Liver (tissue), 8 donors: ENCODE measurements at regions not wholly inside any gene's neighbourhood (a gene's known extent, or its start where the extent isn't known, plus 50 kb on each side); places are given as distances from the start of the nearest gene placed in this dataset.
"Not testable (repeated sequence)": the region's sequence is repeated elsewhere in the genome, so short reads cannot be mapped to it uniquely, and the experiment has no call there.

Experiments used
- DNase-seq: peaks from one replicate; pipeline ENCODE4 v3.0.0-alpha.2; 2017; ENCODE audit warnings: low spot score
- H3K27ac ChIP-seq, 2 donors: one replicate each; pipeline ENCODE4 v1.7.0; 2013; ENCODE audit warnings: inconsistent platforms in 2 of 2, low read length in 2 of 2, control low read depth in 1 of 2, low read depth in 1 of 2, mild to moderate bottlenecking in 1 of 2
- H3K27me3 ChIP-seq, 4 donors: one replicate each; pipeline versions ENCODE4 v1.6.1 to v1.7.0; 2013; ENCODE audit warnings: low read length in 3 of 4, inconsistent platforms in 1 of 4, mild to moderate bottlenecking in 1 of 4, moderate library complexity in 1 of 4; ENCODE audit not compliant: control insufficient read depth in 4 of 4, insufficient read depth in 4 of 4
- H3K36me3 ChIP-seq, 4 donors: one replicate each; pipeline versions ENCODE4 v1.6.1 to v1.7.0; 2013; ENCODE audit warnings: low read length in 3 of 4, mild to moderate bottlenecking in 3 of 4, low read depth in 1 of 4, moderate library complexity in 1 of 4; ENCODE audit not compliant: control insufficient read depth in 4 of 4, insufficient read depth in 3 of 4
- H3K4me1 ChIP-seq, 4 donors: one replicate each; pipeline versions ENCODE4 v1.6.1 to v1.7.0; 2013; ENCODE audit warnings: low read length in 3 of 4, mild to moderate bottlenecking in 3 of 4, moderate library complexity in 1 of 4; ENCODE audit not compliant: control insufficient read depth in 4 of 4, insufficient read depth in 4 of 4
- H3K4me3 ChIP-seq, 3 donors: one replicate each; pipeline versions ENCODE4 v1.6.1 to v1.7.0; 2013; ENCODE audit warnings: low read length in 3 of 3, control low read depth in 1 of 3, low read depth in 1 of 3, mild to moderate bottlenecking in 1 of 3
- H3K9ac ChIP-seq, 2 donors: one replicate each; pipeline ENCODE4 v1.7.0; 2013; ENCODE audit warnings: low read length in 2 of 2, mild to moderate bottlenecking in 2 of 2, moderate library complexity in 2 of 2, control low read depth in 1 of 2, low read depth in 1 of 2
- H3K9me3 ChIP-seq, 4 donors: one replicate each; pipeline versions ENCODE4 v1.6.1 to v1.7.0; 2013; ENCODE audit warnings: low read length in 3 of 4; ENCODE audit not compliant: control insufficient read depth in 4 of 4
- EGR1 ChIP-seq, 2 donors: IDR thresholded peaks; 2 replicates each; pipeline ENCODE4 v1.6.1; 2016 to 2018; ENCODE audit warnings: antibody characterized with exemption in 2 of 2, low read depth in 2 of 2
- FOXA1 ChIP-seq: IDR thresholded peaks from 2 replicates; pipeline ENCODE4 v1.6.1; 2016; ENCODE audit warnings: antibody characterized with exemption
- FOXA2 ChIP-seq: IDR thresholded peaks from 2 replicates; pipeline ENCODE4 v1.6.1; 2016; ENCODE audit warnings: antibody characterized with exemption
- GABPA ChIP-seq, 2 donors: IDR thresholded peaks in 1 of 2; conservative IDR thresholded peaks in 1 of 2; 2 replicates each; pipeline ENCODE4 v1.6.1; 2016; ENCODE audit warnings: antibody characterized with exemption in 2 of 2, mild to moderate bottlenecking in 1 of 2, moderate library complexity in 1 of 2
- HNF4A ChIP-seq, 2 donors: conservative IDR thresholded peaks; 2 replicates each; pipeline ENCODE4 v1.6.1; 2016; ENCODE audit warnings: antibody characterized with exemption in 2 of 2, mild to moderate bottlenecking in 2 of 2
- HNF4G ChIP-seq: IDR thresholded peaks from 2 replicates; pipeline ENCODE4 v1.6.1; 2016; ENCODE audit warnings: antibody characterized with exemption
- JUND ChIP-seq, 2 donors: IDR thresholded peaks; 2 replicates each; pipeline ENCODE4 v1.6.1; 2016; ENCODE audit warnings: antibody characterized with exemption in 2 of 2
- NR2F2 ChIP-seq: IDR thresholded peaks from 2 replicates; pipeline ENCODE4 v1.6.1; 2016; ENCODE audit warnings: antibody characterized with exemption
- RXRA ChIP-seq, 2 donors: IDR thresholded peaks; 2 replicates each; pipeline ENCODE4 v1.6.1; 2017 to 2018; ENCODE audit warnings: antibody characterized with exemption in 2 of 2, mild to moderate bottlenecking in 1 of 2
- SP1 ChIP-seq: IDR thresholded peaks from 2 replicates; pipeline ENCODE4 v1.6.1; 2018; ENCODE audit warnings: antibody characterized with exemption, mild to moderate bottlenecking
- TAF1 ChIP-seq: conservative IDR thresholded peaks from 2 replicates; pipeline ENCODE4 v1.6.1; 2016; ENCODE audit warnings: antibody characterized with exemption, mild to moderate bottlenecking
- YY1 ChIP-seq: IDR thresholded peaks from 2 replicates; pipeline ENCODE4 v1.6.1; 2016; ENCODE audit warnings: antibody characterized with exemption, mild to moderate bottlenecking
- WGBS: extraction: QIAGEN DNeasy Blood & Tissue Kit; methylation state at CpG from one replicate; pipeline ENCODE4 v1.1.7; 2013; 5-methylcytosine and 5-hydroxymethylcytosine counted together
- TF ChIP-seq, protein P1 (sequence below): IDR thresholded peaks from 2 replicates; pipeline ENCODE4 v1.6.1; 2016; ENCODE audit warnings: antibody characterized with exemption, mild to moderate bottlenecking
- TF ChIP-seq, protein P2 (sequence below): fragments of 150-350 bp; IDR thresholded peaks from 2 replicates; pipeline ENCODE4 v1.5.1; 2017; ENCODE audit warnings: improper control_type of control experiment, low read depth, low read length; ENCODE audit not compliant: missing input control
- TF ChIP-seq, protein P3 (sequence below): IDR thresholded peaks from 2 replicates; pipeline ENCODE4 v1.6.1; 2016; ENCODE audit warnings: antibody characterized with exemption
- TF ChIP-seq, protein P4 (sequence below): IDR thresholded peaks from 2 replicates; pipeline ENCODE4 v1.6.1; 2016; ENCODE audit warnings: antibody characterized with exemption
- TF ChIP-seq, protein P5 (sequence below): IDR thresholded peaks from 2 replicates; pipeline ENCODE4 v1.6.1; 2016; ENCODE audit warnings: antibody characterized with exemption
- donor health status: healthy.
- donor health status: healthy.
- donor health status: healthy.
- donor health status: healthy.
- donor health status: healthy.

DNA sequence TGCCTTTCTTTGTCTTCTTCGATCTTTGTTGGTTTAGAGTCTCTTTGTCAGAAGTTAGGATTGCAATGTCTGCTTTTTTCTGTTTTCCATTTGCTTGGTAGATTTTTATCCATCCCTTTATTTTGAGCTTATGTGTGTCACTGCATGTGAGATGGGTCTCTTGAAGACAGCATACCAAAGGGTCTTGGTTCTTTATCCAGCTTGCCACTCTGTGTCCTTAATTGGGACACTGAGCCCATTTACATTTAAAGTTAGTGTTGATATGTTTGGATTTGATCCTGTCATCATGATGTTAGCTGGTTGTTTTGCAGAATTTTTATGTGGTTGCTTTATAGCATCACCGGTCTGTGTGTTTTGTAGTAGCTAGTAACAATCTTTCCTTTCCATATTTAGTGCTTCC, 107.5 kb upstream of the SKAP2 start:
- H3K4me3 ChIP-seq, H3K4me1 ChIP-seq, H3K9ac ChIP-seq, H3K36me3 ChIP-seq, H3K9me3 ChIP-seq, DNase-seq, H3K27ac ChIP-seq, H3K27me3 ChIP-seq: not testable (repeated sequence)
- WGBS, result 93% methylated on average over 2 of the region's 2 CpGs

DNA sequence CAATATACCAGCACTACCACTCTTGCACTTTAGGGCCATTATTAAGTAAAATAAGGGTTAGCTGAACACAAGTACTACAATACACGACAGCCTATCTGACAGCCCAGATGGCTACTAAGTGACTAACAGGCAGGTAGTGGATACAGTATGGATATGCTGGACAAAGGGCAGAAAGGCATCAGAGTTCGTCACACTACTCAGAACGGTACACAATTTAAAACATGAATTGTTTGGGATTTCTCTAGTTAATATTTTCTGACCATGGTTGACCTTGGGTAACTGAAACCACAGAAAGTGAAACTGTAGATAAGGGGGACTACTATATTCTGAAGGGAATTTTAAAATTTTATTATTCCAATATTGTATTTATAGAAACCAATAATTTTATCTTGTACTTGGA, 101.3 kb upstream of the SKAP2 start:
- TF ChIP-seq FOXA1 (no peak), SP1 (no peak), JUND (IDR thresholded peaks at IDR 0.05) (no peak), HNF4G (no peak), GABPA (IDR thresholded peaks at IDR 0.05 in 1 of 2, conservative IDR thresholded peaks at IDR 0.05 in 1 of 2) (no peak), NR2F2 (no peak), HNF4A (conservative IDR thresholded peaks at IDR 0.05) (no peak), RXRA (IDR thresholded peaks at IDR 0.05) (no peak), FOXA2 (no peak), TAF1 (no peak), YY1 (no peak), EGR1 (IDR thresholded peaks at IDR 0.05; ENCODE audit: low read depth in 2 of 2) (no peak)
- TF ChIP-seq, protein P1, sequence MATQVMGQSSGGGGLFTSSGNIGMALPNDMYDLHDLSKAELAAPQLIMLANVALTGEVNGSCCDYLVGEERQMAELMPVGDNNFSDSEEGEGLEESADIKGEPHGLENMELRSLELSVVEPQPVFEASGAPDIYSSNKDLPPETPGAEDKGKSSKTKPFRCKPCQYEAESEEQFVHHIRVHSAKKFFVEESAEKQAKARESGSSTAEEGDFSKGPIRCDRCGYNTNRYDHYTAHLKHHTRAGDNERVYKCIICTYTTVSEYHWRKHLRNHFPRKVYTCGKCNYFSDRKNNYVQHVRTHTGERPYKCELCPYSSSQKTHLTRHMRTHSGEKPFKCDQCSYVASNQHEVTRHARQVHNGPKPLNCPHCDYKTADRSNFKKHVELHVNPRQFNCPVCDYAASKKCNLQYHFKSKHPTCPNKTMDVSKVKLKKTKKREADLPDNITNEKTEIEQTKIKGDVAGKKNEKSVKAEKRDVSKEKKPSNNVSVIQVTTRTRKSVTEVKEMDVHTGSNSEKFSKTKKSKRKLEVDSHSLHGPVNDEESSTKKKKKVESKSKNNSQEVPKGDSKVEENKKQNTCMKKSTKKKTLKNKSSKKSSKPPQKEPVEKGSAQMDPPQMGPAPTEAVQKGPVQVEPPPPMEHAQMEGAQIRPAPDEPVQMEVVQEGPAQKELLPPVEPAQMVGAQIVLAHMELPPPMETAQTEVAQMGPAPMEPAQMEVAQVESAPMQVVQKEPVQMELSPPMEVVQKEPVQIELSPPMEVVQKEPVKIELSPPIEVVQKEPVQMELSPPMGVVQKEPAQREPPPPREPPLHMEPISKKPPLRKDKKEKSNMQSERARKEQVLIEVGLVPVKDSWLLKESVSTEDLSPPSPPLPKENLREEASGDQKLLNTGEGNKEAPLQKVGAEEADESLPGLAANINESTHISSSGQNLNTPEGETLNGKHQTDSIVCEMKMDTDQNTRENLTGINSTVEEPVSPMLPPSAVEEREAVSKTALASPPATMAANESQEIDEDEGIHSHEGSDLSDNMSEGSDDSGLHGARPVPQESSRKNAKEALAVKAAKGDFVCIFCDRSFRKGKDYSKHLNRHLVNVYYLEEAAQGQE, result no peak
- TF ChIP-seq, protein P2, sequence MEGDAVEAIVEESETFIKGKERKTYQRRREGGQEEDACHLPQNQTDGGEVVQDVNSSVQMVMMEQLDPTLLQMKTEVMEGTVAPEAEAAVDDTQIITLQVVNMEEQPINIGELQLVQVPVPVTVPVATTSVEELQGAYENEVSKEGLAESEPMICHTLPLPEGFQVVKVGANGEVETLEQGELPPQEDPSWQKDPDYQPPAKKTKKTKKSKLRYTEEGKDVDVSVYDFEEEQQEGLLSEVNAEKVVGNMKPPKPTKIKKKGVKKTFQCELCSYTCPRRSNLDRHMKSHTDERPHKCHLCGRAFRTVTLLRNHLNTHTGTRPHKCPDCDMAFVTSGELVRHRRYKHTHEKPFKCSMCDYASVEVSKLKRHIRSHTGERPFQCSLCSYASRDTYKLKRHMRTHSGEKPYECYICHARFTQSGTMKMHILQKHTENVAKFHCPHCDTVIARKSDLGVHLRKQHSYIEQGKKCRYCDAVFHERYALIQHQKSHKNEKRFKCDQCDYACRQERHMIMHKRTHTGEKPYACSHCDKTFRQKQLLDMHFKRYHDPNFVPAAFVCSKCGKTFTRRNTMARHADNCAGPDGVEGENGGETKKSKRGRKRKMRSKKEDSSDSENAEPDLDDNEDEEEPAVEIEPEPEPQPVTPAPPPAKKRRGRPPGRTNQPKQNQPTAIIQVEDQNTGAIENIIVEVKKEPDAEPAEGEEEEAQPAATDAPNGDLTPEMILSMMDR, result no peak
- TF ChIP-seq, protein P3, sequence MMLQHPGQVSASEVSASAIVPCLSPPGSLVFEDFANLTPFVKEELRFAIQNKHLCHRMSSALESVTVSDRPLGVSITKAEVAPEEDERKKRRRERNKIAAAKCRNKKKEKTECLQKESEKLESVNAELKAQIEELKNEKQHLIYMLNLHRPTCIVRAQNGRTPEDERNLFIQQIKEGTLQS, result no peak
- TF ChIP-seq, protein P4, sequence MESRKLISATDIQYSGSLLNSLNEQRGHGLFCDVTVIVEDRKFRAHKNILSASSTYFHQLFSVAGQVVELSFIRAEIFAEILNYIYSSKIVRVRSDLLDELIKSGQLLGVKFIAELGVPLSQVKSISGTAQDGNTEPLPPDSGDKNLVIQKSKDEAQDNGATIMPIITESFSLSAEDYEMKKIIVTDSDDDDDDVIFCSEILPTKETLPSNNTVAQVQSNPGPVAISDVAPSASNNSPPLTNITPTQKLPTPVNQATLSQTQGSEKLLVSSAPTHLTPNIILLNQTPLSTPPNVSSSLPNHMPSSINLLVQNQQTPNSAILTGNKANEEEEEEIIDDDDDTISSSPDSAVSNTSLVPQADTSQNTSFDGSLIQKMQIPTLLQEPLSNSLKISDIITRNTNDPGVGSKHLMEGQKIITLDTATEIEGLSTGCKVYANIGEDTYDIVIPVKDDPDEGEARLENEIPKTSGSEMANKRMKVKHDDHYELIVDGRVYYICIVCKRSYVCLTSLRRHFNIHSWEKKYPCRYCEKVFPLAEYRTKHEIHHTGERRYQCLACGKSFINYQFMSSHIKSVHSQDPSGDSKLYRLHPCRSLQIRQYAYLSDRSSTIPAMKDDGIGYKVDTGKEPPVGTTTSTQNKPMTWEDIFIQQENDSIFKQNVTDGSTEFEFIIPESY, result no peak
- TF ChIP-seq, protein P5, sequence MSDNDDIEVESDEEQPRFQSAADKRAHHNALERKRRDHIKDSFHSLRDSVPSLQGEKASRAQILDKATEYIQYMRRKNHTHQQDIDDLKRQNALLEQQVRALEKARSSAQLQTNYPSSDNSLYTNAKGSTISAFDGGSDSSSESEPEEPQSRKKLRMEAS, result no peak

More for the DNA sequence above, 101.3 kb upstream of the SKAP2 start:
- Histone ChIP-seq H3K9ac (no peak overlapping the region), H3K36me3 (no peaks in the 10 kb centered on the region), H3K4me1 (peaks cover 0 to 2% (median 0%) of the 10 kb centered on the region in 4 donors), H3K4me3 (no peak overlapping the region), H3K27me3 (no peaks in the 10 kb centered on the region), H3K27ac (no peak overlapping the region), H3K9me3 (no peaks in the 10 kb centered on the region)
- DNase-seq, result no peak
- WGBS, result 45% methylated on average over 3 of the region's 3 CpGs
